Bronchial epithelial cell (primary cell): ENCODE measurements at regions not wholly inside any gene's neighbourhood (a gene's known extent, or its start where the extent isn't known, plus 50 kb on each side); places are given as distances from the start of the nearest gene placed in this dataset.

Source experiments
- DNase-seq: peaks from one replicate; pipeline ENCODE4 v3.0.0-alpha.2; 2010; ENCODE audit warnings: low read depth
- FAIRE-seq: peaks from 2 replicates; lab custom pipeline; 2011; peaks lifted over from hg19 to GRCh38; lab: Jason Lieb, UNC
- H3K27me3 ChIP-seq: 2 replicates; pipeline ENCODE4 v1.5.1; 2011; ENCODE audit warnings: low read length; ENCODE audit not compliant: control insufficient read depth, insufficient read depth
- H3K36me3 ChIP-seq: 2 replicates; pipeline ENCODE4 v1.5.1; 2011; ENCODE audit warnings: low read length; ENCODE audit not compliant: control insufficient read depth, insufficient read depth
- H3K4me3 ChIP-seq: 2 replicates; pipeline ENCODE4 v1.5.1; 2011; ENCODE audit warnings: mild to moderate bottlenecking, low read depth, low read length, control low read depth
- CTCF ChIP-seq: IDR thresholded peaks from 2 replicates; pipeline ENCODE4 v1.5.1; 2011; ENCODE audit warnings: mild to moderate bottlenecking, moderate library complexity, low read length, control low read depth, inconsistent platforms; ENCODE audit not compliant: insufficient read depth, severe bottlenecking

GRCh38 chr5:144857454-144857853, 686.8 kb downstream of the KCTD16 start:
- Histone ChIP-seq H3K36me3 (no peaks in the 10 kb centered on the region), H3K27me3 (no peaks in the 10 kb centered on the region), H3K4me3 (no peak overlapping the region)
- DNase-seq (no peak), FAIRE-seq (no peak)
- no peak for TF ChIP-seq CTCF

DNA sequence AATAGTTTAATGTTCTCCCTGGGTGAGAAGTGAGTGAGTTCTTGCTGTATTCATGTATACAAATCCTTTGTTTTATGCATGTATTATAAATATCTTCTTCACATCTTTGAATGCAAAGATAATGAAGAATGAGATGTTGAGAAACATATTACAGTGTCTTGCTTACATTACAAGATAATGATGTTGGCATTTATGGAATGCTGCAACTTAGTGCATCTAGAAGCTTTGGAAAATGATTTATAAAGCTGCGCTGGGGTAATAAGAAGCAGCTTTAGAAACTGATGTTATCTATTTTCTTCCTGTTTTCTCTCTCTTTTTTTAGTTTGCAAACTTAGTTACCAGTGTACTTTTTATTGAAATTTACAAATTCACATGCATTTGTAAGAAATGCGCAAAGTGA, 673.4 kb downstream of the KCTD16 start:
- no peak for TF ChIP-seq CTCF
- Histone ChIP-seq H3K36me3 (no peaks in the 10 kb centered on the region), H3K4me3 (no peak overlapping the region), H3K27me3 (no peaks in the 10 kb centered on the region)
- no peak for DNase-seq
- no peak for FAIRE-seq

- FAIRE-seq, result no peak
- no peak for TF ChIP-seq CTCF
- Histone ChIP-seq H3K27me3 (no peaks in the 10 kb centered on the region), H3K4me3 (no peak overlapping the region), H3K36me3 (no peaks in the 10 kb centered on the region)
- DNase-seq, result no peak
These were observed 661.7 kb downstream of the KCTD16 start for GRCh38 chr5:144832416-144832815.

DNA sequence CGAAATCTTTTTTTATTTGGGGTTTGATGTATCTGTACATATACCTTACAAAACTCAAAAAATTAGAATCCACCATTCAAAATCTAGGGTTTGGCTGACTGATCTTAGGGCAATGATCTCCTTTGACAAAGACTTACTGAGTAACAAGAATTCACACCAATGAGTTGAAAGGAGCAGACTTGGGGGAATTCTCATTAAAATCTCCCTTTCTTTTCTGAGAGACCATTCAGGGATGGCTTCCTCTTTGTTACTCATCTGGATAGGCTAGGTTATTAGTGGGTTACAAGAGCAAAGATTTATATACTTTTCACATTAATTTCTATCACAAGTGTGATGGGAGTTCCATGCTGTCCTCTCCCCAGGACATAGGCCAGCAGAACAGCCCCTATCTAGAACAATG, 661.0 kb downstream of the KCTD16 start:
- no peaks in the 10 kb centered on the region for H3K27me3 ChIP-seq
- H3K36me3 ChIP-seq, result no peaks in the 10 kb centered on the region
- FAIRE-seq (no peak), DNase-seq (no peak)
- TF ChIP-seq CTCF, result no peak
- H3K4me3 ChIP-seq, result no peak overlapping the region

- DNase-seq, result no peak
- no peak for FAIRE-seq
- no peaks in the 10 kb centered on the region for H3K27me3 ChIP-seq
- no peak for TF ChIP-seq CTCF
- no peak overlapping the region for H3K4me3 ChIP-seq
- no peaks in the 10 kb centered on the region for H3K36me3 ChIP-seq
These were observed 651.8 kb downstream of the KCTD16 start for GRCh38 chr5:144822503-144822902.

GRCh38 chr5:144820278-144820677, 649.6 kb downstream of the KCTD16 start:
- no peak overlapping the region for H3K4me3 ChIP-seq
- DNase-seq, result no peak
- no peak for FAIRE-seq
- H3K27me3 ChIP-seq, result no peaks in the 10 kb centered on the region
- H3K36me3 ChIP-seq, result no peaks in the 10 kb centered on the region
- TF ChIP-seq CTCF, result no peak
